Neural crest cell (in vitro differentiated cells): ENCODE measurements at regions not wholly inside any gene's neighbourhood (a gene's known extent, or its start where the extent isn't known, plus 50 kb on each side); places are given as distances from the start of the nearest gene placed in this dataset.

Experiments
- DNase-seq: peaks from one replicate; pipeline ENCODE4 v3.0.0; 2021; ENCODE audit warnings: low read depth, mixed read lengths, low spot score
- H3K27ac Mint-ChIP-seq: one replicate; pipeline ENCODE4 v1.8.0; 2021; ENCODE audit warnings: mild to moderate bottlenecking, mixed read lengths; ENCODE audit not compliant: unreplicated experiment
- H3K27me3 Mint-ChIP-seq: 2 replicates; pipeline ENCODE4 v1.8.0; 2021; ENCODE audit warnings: low read depth, mild to moderate bottlenecking, mixed read lengths
- H3K36me3 Mint-ChIP-seq: 2 replicates; pipeline ENCODE4 v1.8.0; 2021; ENCODE audit warnings: low read depth, mild to moderate bottlenecking, mixed read lengths
- H3K4me1 Mint-ChIP-seq: 2 replicates; pipeline ENCODE4 v1.8.0; 2021; ENCODE audit warnings: mixed read lengths
- H3K4me3 Mint-ChIP-seq: one replicate; pipeline ENCODE4 v1.8.0; 2021; ENCODE audit warnings: mild to moderate bottlenecking, mixed read lengths
- H3K9me3 Mint-ChIP-seq: 2 replicates; pipeline ENCODE4 v1.8.0; 2021; ENCODE audit warnings: mixed read lengths
- TF ChIP-seq, protein P1 (sequence below): fragments of 200-600 bp; sonication (generic); conservative IDR thresholded peaks from 2 replicates; pipeline ENCODE4 v1.5.0; 2021; ENCODE audit warnings: antibody characterized with exemption, mild to moderate bottlenecking

DNA sequence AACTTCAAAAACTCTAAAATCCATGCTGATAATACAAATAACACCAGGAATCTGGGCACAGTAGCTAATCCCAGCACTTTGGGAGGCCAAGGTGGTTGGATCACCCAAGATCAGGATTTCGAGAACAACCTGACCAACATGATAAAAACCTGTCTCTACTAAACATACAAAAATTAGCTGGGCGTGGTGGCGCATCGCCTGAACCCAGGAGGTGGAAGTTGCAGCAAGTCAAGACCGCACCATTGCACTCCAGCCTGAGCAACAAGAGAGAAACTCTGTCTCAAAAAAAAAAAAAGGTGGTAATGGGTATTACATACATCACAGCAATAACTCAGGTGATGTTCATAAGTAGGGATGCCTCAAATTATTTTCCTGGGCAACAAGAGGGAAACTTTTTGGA, 315.0 kb upstream of the MEOX2 start:
- Mint-ChIP-seq H3K4me1 (no peaks in the 10 kb centered on the region), H3K4me3 (no peak overlapping the region), H3K9me3 (no peaks in the 10 kb centered on the region), H3K27ac (no peak overlapping the region), H3K36me3 (no peaks in the 10 kb centered on the region), H3K27me3 (no peaks in the 10 kb centered on the region)
- TF ChIP-seq, protein P1, sequence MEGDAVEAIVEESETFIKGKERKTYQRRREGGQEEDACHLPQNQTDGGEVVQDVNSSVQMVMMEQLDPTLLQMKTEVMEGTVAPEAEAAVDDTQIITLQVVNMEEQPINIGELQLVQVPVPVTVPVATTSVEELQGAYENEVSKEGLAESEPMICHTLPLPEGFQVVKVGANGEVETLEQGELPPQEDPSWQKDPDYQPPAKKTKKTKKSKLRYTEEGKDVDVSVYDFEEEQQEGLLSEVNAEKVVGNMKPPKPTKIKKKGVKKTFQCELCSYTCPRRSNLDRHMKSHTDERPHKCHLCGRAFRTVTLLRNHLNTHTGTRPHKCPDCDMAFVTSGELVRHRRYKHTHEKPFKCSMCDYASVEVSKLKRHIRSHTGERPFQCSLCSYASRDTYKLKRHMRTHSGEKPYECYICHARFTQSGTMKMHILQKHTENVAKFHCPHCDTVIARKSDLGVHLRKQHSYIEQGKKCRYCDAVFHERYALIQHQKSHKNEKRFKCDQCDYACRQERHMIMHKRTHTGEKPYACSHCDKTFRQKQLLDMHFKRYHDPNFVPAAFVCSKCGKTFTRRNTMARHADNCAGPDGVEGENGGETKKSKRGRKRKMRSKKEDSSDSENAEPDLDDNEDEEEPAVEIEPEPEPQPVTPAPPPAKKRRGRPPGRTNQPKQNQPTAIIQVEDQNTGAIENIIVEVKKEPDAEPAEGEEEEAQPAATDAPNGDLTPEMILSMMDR = no peak
- no peak for DNase-seq

DNA sequence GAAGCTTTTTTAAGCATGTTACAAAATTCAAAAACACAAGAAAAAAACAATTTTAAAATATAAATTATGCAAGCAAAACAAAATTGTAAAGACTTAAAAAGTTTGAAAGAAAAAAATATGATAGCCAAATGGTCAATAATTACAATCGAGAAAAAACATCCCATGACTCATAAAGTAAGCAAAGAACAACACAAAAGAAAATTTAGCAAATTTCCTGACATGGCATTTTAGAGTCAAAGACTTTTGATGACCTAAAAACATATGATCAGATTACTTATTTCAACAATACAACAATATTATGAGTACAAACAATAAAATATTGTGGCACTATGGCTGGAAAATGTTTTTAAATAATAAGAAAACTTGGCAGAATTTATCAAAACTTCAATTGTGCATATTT, 312.1 kb upstream of the MEOX2 start:
- DNase-seq = no peak
- H3K4me1 Mint-ChIP-seq = no peaks in the 10 kb centered on the region
- H3K9me3 Mint-ChIP-seq = no peaks in the 10 kb centered on the region
- no peaks in the 10 kb centered on the region for H3K27me3 Mint-ChIP-seq
- H3K27ac Mint-ChIP-seq = no peak overlapping the region
- no peak overlapping the region for H3K4me3 Mint-ChIP-seq
- TF ChIP-seq, protein P1 = no peak
- H3K36me3 Mint-ChIP-seq = no peaks in the 10 kb centered on the region

DNA sequence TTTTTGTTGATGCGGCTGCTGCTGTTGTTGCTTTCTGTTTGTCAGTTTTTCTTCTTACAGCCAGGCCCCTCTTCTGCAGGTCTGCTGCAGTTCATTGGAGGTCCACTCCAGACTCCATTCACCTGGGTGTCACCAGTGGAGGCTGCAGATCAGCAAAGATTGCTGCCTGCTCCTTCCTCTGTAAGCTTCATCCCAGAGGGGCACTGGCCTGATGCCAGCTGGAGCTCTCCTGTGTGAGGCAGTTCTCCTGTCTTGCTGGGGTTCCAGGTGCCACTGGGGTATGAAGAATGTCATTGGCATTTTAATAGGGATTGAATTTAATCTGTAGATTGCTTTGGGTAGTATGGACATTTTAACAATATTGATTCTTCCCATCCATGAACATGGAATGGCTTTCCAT, 308.5 kb upstream of the MEOX2 start:
- H3K36me3 Mint-ChIP-seq = no peaks in the 10 kb centered on the region
- TF ChIP-seq, protein P1 = no peak
- H3K27ac Mint-ChIP-seq = no peak overlapping the region
- H3K4me3 Mint-ChIP-seq = no peak overlapping the region
- no peak for DNase-seq
- H3K27me3 Mint-ChIP-seq = no peaks in the 10 kb centered on the region
- no peaks in the 10 kb centered on the region for H3K9me3 Mint-ChIP-seq
- no peaks in the 10 kb centered on the region for H3K4me1 Mint-ChIP-seq

GRCh38 chr7:15989194-15989593, 302.7 kb upstream of the MEOX2 start:
- no peaks in the 10 kb centered on the region for H3K4me1 Mint-ChIP-seq
- no peak for DNase-seq
- H3K9me3 Mint-ChIP-seq = no peaks in the 10 kb centered on the region
- no peak overlapping the region for H3K27ac Mint-ChIP-seq
- no peak overlapping the region for H3K4me3 Mint-ChIP-seq
- H3K27me3 Mint-ChIP-seq = no peaks in the 10 kb centered on the region
- TF ChIP-seq, protein P1 = no peak
- no peaks in the 10 kb centered on the region for H3K36me3 Mint-ChIP-seq

GRCh38 chr7:15985587-15986384, 299.3 kb upstream of the MEOX2 start:
- H3K4me3 Mint-ChIP-seq = no peak overlapping the region
- no peaks in the 10 kb centered on the region for H3K4me1 Mint-ChIP-seq
- TF ChIP-seq, protein P1 = no peak
- H3K36me3 Mint-ChIP-seq = no peaks in the 10 kb centered on the region
- H3K9me3 Mint-ChIP-seq = peaks cover 4% of the 10 kb centered on the region
- no peak for DNase-seq
- H3K27me3 Mint-ChIP-seq = no peaks in the 10 kb centered on the region
- H3K27ac Mint-ChIP-seq = no peak overlapping the region
